ENCODE measurements at regions not wholly inside any gene's neighbourhood (a gene's known extent, or its start where the extent isn't known, plus 50 kb on each side); places are given as distances from the start of the nearest gene placed in this dataset.

DNA sequence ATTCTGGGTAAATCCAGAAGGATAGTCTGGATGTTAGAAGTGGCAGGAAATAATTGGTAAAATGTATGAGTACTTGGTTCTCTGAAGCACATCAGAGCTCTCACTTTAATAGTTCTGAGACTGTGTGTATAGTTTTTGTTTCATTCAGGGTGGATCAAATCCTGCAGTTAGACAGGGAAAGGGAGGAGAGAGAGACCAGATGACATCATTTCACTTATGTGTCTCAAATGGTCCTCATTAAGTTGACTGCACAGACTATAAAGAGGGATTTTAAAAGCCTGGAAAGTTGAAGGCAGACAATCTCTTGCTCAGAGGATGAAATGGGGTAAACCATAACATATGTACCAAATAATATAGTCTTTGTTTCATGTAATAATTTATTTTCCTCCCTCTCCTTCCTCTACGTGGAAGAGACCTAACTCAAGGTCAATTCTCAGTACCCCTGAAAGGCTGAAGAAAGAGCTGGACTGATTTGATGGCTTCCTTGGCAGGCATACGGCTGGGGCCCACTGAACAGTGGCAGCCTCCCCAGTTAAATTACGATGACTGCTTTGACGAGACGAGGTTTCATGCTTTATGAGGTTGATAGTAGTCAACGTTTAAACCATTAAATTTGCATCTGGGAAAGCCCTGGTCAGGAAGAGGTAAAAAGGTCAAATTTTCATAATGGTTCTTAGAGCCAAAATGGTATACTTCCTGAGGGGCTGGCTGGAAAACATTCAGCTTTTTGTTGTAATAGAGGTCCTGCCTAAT lies 395.1 kb upstream of the RPS23 start:
- TF ChIP-seq CTCF (conservative IDR thresholded peaks at IDR 0.05; ENCODE audit: low read length) (no peak), EZH2phosphoT487 (IDR thresholded peaks at IDR 0.05; ENCODE audit: borderline replicate concordance) (no peak)

All from Loucy (cell line).